AG09319 (cell line): ENCODE measurements at regions not wholly inside any gene's neighbourhood (a gene's known extent, or its start where the extent isn't known, plus 50 kb on each side); places are given as distances from the start of the nearest gene placed in this dataset.

ENCODE experiments used
- DNase-seq: peaks from one replicate; pipeline ENCODE4 v3.0.0-alpha.2; 2010; ENCODE audit warnings: low read depth; ENCODE audit errors: extremely low read depth
- TF ChIP-seq, protein P1 (sequence below): IDR thresholded peaks from 2 replicates; pipeline ENCODE4 v1.5.1; 2011; ENCODE audit warnings: low read depth, mild to moderate bottlenecking, inconsistent platforms, low read length, moderate library complexity

DNA sequence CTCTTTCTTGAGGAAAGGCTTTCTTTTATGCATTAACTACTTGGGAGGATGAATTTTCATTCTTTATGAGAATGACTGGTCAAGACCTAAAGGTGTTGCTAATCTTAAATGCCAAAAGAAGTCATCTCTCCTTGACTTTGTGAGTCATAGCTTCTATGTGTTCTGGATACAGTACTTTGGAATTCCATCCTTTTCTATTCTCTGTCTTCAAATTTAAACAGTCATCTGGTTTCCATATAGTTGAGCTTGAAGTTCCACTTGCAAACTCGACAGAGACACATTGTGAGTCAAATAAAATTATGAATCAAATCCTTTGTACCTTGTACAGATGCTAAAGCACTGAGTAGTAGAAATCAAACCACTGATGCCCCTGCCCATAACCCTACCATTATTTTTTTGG is 271.9 kb upstream of the PMFBP1 start:
- no peak for DNase-seq
- TF ChIP-seq, protein P1, sequence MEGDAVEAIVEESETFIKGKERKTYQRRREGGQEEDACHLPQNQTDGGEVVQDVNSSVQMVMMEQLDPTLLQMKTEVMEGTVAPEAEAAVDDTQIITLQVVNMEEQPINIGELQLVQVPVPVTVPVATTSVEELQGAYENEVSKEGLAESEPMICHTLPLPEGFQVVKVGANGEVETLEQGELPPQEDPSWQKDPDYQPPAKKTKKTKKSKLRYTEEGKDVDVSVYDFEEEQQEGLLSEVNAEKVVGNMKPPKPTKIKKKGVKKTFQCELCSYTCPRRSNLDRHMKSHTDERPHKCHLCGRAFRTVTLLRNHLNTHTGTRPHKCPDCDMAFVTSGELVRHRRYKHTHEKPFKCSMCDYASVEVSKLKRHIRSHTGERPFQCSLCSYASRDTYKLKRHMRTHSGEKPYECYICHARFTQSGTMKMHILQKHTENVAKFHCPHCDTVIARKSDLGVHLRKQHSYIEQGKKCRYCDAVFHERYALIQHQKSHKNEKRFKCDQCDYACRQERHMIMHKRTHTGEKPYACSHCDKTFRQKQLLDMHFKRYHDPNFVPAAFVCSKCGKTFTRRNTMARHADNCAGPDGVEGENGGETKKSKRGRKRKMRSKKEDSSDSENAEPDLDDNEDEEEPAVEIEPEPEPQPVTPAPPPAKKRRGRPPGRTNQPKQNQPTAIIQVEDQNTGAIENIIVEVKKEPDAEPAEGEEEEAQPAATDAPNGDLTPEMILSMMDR: no peak

DNA sequence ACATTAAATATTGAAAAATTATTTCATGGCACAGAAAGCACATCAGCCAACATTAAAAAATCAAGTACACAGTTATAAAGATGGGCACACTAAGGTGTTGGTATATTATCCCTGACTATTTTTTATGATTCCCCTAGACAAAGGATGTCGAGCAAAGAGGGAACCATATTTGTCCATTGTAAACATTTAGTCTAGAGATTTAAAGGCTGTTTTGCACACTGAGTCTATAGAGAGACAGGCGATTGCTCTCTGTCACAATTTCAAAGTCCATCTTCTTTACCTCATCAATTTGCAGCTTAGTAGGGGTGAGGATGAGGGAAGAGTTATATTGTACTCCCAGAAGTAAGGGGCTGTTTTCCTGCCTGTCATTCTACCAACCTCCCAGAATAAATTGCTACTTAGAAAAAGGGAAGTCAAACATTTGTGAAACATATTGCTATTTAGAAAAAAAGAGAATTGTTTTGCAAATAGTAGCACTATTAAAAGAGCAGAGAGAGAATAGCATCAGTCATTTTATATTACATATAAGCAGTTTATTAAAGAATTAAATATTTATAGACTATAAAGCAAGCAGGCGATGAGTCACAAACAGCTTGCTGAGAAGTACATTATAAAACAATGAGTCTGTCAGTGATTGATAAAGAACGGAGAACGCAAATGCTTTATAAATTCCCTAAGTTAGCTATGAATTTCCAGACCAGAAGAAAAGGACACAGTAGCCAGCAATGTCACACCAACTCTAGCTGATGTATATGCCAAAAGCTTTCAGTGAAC is 270.6 kb upstream of the PMFBP1 start:
- TF ChIP-seq, protein P1: no peak
- DNase-seq: no peak

DNA sequence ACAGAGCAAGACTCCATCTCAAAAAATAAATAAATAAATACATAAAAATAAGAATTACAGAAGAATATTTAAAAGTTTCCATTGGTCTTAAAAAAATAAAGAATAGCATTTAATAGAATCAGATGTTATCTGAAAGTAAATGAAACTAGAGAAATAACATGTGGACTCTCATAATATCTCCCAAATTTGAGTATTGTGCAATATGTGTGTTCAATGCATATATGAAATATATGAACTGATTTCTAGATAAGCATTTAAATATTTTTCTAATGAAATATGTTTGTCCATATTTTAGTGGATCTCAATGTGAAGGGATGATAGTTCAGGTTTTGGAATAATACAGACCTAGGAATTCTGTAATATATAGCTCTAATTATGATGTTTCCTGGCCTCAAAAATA is 265.9 kb upstream of the PMFBP1 start:
- DNase-seq: no peak
- TF ChIP-seq, protein P1: no peak

- no peak for DNase-seq
- TF ChIP-seq, protein P1: no peak
Measured at GRCh38 chr16:72434159-72434558, 262.2 kb upstream of the PMFBP1 start.

GRCh38 chr16:72430121-72430520 is 258.2 kb upstream of the PMFBP1 start:
- TF ChIP-seq, protein P1: no peak
- no peak for DNase-seq

GRCh38 chr16:72429671-72430081 is 257.7 kb upstream of the PMFBP1 start:
- no peak for DNase-seq
- TF ChIP-seq, protein P1: no peak

DNA sequence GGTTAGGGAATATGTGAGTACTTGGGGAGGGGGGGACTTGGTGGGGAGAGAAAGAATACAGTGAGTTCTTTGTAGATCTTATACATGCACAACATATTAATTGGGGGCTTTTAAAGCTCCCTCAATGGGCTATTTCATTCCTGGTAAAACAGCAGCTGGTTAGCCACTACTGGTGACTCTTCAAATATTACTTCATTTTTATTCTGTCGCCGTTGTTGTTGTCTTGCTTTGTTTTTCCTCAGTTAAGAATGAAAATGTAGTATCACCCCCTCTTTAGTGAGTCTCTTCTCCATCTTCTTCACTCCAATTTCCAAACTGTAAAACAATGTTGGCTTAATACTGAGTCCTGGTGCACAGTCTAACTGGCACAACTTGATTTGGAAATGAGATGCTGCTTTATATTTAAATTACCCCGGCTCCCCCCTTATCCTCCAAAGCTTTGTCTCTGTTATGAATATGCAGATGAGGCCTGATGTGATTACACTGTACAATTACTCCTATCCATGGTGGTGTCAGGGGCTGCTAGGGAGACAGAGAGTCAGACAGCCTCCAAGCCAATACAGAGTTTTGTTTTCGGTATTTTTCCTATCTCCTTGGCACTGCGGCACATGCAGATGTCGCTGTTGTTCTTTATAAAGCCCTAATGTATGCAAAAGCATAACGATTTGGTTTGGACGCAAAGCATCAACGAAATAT is 256.9 kb upstream of the PMFBP1 start:
- no peak for DNase-seq
- TF ChIP-seq, protein P1: no peak
